AG04449 (cell line): ENCODE measurements at regions not wholly inside any gene's neighbourhood (a gene's known extent, or its start where the extent isn't known, plus 50 kb on each side); places are given as distances from the start of the nearest gene placed in this dataset.
A peak's percentile ranks its signal among the peaks of the same experiment; 100 is the strongest.

Experiments used
- CTCF ChIA-PET: fragments of 350-600 bp; formaldehyde crosslinking; extraction: SDS; loops from one replicate; lab custom pipeline; 2021; ENCODE audit warnings: antibody characterized with exemption; lab: Yijun Ruan, JAX
- POLR2A ChIA-PET: fragments of 400-600, 350-600 bp; formaldehyde crosslinking; extraction: SDS; loops from one replicate; lab custom pipeline; 2020; ENCODE audit warnings: antibody characterized with exemption, inconsistent platforms; lab: Yijun Ruan, JAX
- DNase-seq: peaks from one replicate; pipeline ENCODE4 v3.0.0-alpha.2; 2010; ENCODE audit warnings: low read depth, low spot score
- H3K4me3 ChIP-seq: 2 replicates; pipeline ENCODE4 v1.5.1; 2011; ENCODE audit warnings: low read depth, mild to moderate bottlenecking, control low read depth, low read length
- CTCF ChIP-seq: IDR thresholded peaks from one replicate; pipeline ENCODE4 v1.5.1; 2011; ENCODE audit warnings: mild to moderate bottlenecking, moderate library complexity, low read length, control low read depth, inconsistent platforms; ENCODE audit not compliant: insufficient read depth; ENCODE audit errors: missing control alignments

- POLR2A ChIA-PET = no interaction called here
- CTCF ChIA-PET = interaction anchor here (1.2 kb wide), 1 partner anchor 182 kb away, joined by 3 read pairs; no protein-coding TSS in a partner anchor
- no peak for TF ChIP-seq CTCF
- no peak for DNase-seq
- H3K4me3 ChIP-seq = no peak overlapping the region
Observed at GRCh38 chr2:19484736-19485135, 126.3 kb upstream of the OSR1 start.

DNA sequence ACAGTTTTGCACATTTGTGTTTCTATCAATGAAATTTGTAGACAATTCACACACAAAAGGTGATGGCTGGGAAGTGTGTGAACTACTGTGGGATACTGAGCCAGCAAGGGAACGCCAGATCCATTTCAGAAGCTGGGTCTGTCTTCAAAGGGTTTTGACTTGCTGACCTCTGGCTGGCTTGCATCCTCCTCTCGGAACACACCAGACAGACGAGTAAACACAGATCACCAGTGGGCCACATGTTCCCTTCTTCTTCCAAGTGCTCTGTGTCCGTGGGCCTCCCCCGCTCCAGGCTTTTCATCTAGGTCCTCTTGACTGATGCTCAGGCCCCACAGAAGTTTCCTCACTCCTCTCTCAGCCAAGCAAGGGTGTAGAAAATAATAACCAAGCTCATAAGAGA lies 122.2 kb upstream of the OSR1 start:
- no peak overlapping the region for H3K4me3 ChIP-seq
- DNase-seq = no peak
- ChIA-PET CTCF (interaction anchor here (2.6 kb wide), 1 partner anchor 111 kb away, joined by 5 read pairs; no protein-coding TSS in a partner anchor), POLR2A (no interaction called here)
- TF ChIP-seq CTCF = no peak

DNA sequence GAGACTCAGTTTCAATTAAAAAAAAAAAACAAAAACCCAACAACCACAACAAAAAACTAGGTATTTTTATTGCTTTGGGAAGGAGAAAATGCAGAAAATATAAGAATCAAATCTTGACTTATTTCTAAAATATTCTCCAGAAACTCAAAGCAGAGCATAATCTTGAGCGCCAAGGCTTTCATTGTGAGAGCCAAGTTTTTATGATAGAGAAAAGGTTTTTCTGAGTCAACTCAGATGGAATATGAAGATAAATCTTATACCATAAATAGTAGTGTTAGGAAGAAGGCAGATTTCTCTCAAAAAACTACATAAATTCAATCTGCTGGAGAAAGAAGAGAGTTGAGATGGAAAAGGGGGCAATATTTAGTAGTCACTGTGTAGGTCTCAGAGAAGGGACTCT lies 121.2 kb upstream of the OSR1 start:
- no peak for TF ChIP-seq CTCF
- no peak for DNase-seq
- ChIA-PET POLR2A (no interaction called here), CTCF (interaction anchor here (2.6 kb wide), 1 partner anchor 110 kb away, joined by 5 read pairs; no protein-coding TSS in a partner anchor)
- H3K4me3 ChIP-seq = no peak overlapping the region

DNA sequence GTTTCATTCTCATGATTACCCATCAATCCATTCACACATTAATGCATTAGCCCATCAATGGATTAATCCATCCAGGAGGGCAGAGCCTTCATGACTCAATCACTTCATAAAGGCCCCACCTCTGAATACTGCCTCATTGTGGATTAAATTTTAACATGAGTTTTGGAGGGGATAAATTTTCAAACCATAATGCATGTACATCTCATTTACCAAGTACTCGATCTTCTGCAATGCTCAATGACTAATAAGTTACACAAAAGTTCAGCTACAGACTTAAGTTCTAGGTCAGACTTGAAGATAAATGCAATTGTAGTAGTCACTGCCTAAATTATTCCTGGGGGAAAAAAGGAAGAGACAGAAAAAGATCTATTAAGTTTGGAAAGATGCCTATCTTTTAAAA lies 120.0 kb upstream of the OSR1 start:
- ChIA-PET POLR2A (no interaction called here), CTCF (interaction anchor here (0.6 to 2.6 kb wide), 3 partner anchors 9 to 109 kb away, joined by 3 to 5 read pairs (median 4); no protein-coding TSS in a partner anchor)
- H3K4me3 ChIP-seq = no peak overlapping the region
- no peak for DNase-seq
- no peak for TF ChIP-seq CTCF

- DNase-seq = no peak
- TF ChIP-seq CTCF = no peak
- H3K4me3 ChIP-seq = no peak overlapping the region
- CTCF ChIA-PET = no interaction called here
- POLR2A ChIA-PET = no interaction called here
Observed at GRCh38 chr2:19476327-19476726, 117.9 kb upstream of the OSR1 start.

GRCh38 chr2:19474128-19474527 lies 115.7 kb upstream of the OSR1 start:
- TF ChIP-seq CTCF = no peak
- ChIA-PET POLR2A (no interaction called here), CTCF (no interaction called here)
- H3K4me3 ChIP-seq = no peak overlapping the region
- DNase-seq = peak; percentile 12
